RWPE1 (cell line): ENCODE measurements at regions not wholly inside any gene's neighbourhood (a gene's known extent, or its start where the extent isn't known, plus 50 kb on each side); places are given as distances from the start of the nearest gene placed in this dataset.

Experiments
- CTCF ChIA-PET: fragments of 350-600 bp; sonication (Branson Sonifier 250); formaldehyde crosslinking; extraction: SDS; loops from one replicate; lab custom pipeline; 2021; lab: Yijun Ruan, JAX
- POLR2A ChIA-PET: fragments of 400-600 bp; formaldehyde crosslinking; extraction: SDS; loops from one replicate; lab custom pipeline; 2020; ENCODE audit warnings: antibody characterized with exemption; ENCODE audit not compliant: low non-redundant PET; lab: Yijun Ruan, JAX
- DNase-seq: peaks from one replicate; pipeline ENCODE4 v3.0.0; 2012; ENCODE audit warnings: low spot score
- H3K27ac ChIP-seq: fragments of 450-650 bp; 2 replicates; pipeline ENCODE4 v1.5.1; 2017
- CTCF ChIP-seq: fragments of 450-650 bp; conservative IDR thresholded peaks from 2 replicates; pipeline ENCODE4 v1.5.1; 2017; ENCODE audit warnings: low read depth, mild to moderate bottlenecking

GRCh38 chr2:117087535-117088291 is 726.8 kb upstream of the DDX18 start:
- POLR2A ChIA-PET: no interaction called here
- no peak for DNase-seq
- no peak overlapping the region for H3K27ac ChIP-seq
- CTCF ChIA-PET: no interaction called here
- no peak for TF ChIP-seq CTCF

GRCh38 chr2:117091041-117091837 is 723.3 kb upstream of the DDX18 start:
- DNase-seq: no peak
- TF ChIP-seq CTCF: no peak
- ChIA-PET CTCF (no interaction called here), POLR2A (no interaction called here)
- no peak overlapping the region for H3K27ac ChIP-seq

- POLR2A ChIA-PET: no interaction called here
- no peak for DNase-seq
- no peak overlapping the region for H3K27ac ChIP-seq
- TF ChIP-seq CTCF: no peak
- CTCF ChIA-PET: no interaction called here
These were observed 712.9 kb upstream of the DDX18 start for GRCh38 chr2:117101613-117102012.

- ChIA-PET POLR2A (no interaction called here), CTCF (no interaction called here)
- TF ChIP-seq CTCF: no peak
- DNase-seq: no peak
- H3K27ac ChIP-seq: no peak overlapping the region
These were observed 705.7 kb upstream of the DDX18 start for GRCh38 chr2:117108741-117109267.

GRCh38 chr2:117118994-117119393 is 695.5 kb upstream of the DDX18 start:
- DNase-seq: no peak
- CTCF ChIA-PET: no interaction called here
- TF ChIP-seq CTCF: no peak
- POLR2A ChIA-PET: no interaction called here
- H3K27ac ChIP-seq: no peak overlapping the region

- TF ChIP-seq CTCF: no peak
- ChIA-PET POLR2A (no interaction called here), CTCF (no interaction called here)
- no peak for DNase-seq
- no peak overlapping the region for H3K27ac ChIP-seq
These were observed 691.1 kb upstream of the DDX18 start for GRCh38 chr2:117123362-117123761.
